ENCODE measurements at regions not wholly inside any gene's neighbourhood (a gene's known extent, or its start where the extent isn't known, plus 50 kb on each side); places are given as distances from the start of the nearest gene placed in this dataset.

- TF ChIP-seq RERE (CRISPR knock-in tag; IDR thresholded peaks at IDR 0.05; ENCODE audit: borderline replicate concordance) (no peak), PTBP1 (IDR thresholded peaks at IDR 0.05; ENCODE audit: low read depth, low read length) (no peak), TBP (optimal IDR thresholded peaks at IDR 0.05; ENCODE audit: low read depth, low read length) (peak; percentile 25), MYC (IDR thresholded peaks at IDR 0.05; ENCODE audit: low read depth, low read length) (no peak), MYC (CRISPR knock-in tag; IDR thresholded peaks at IDR 0.05; ENCODE audit: borderline replicate concordance, low read depth) (no peak), RBM25 (IDR thresholded peaks at IDR 0.05; ENCODE audit: low read depth, low read length, severe bottlenecking) (no peak), HIVEP1 (CRISPR knock-in tag; IDR thresholded peaks at IDR 0.05) (no peak), POLR2H (tag; IDR thresholded peaks at IDR 0.05; ENCODE audit: low read depth) (no peak), GABPA (tag; conservative IDR thresholded peaks at IDR 0.05; ENCODE audit: low read depth) (peak; percentile 45), ZC3H11A (IDR thresholded peaks at IDR 0.05; ENCODE audit: low read depth, low read length) (no peak)
These were observed 98.8 kb upstream of the BASP1 start (continued) for GRCh38 chr5:17118631-17119030.
